Myocyte (in vitro differentiated cells): ENCODE measurements at regions not wholly inside any gene's neighbourhood (a gene's known extent, or its start where the extent isn't known, plus 50 kb on each side); places are given as distances from the start of the nearest gene placed in this dataset.
"Not testable (repeated sequence)": the region's sequence is repeated elsewhere in the genome, so short reads cannot be mapped to it uniquely, and the experiment has no call there.

Experiments
- DNase-seq: peaks from one replicate; pipeline ENCODE4 v3.0.0-alpha.2; 2012; ENCODE audit warnings: low read depth

DNA sequence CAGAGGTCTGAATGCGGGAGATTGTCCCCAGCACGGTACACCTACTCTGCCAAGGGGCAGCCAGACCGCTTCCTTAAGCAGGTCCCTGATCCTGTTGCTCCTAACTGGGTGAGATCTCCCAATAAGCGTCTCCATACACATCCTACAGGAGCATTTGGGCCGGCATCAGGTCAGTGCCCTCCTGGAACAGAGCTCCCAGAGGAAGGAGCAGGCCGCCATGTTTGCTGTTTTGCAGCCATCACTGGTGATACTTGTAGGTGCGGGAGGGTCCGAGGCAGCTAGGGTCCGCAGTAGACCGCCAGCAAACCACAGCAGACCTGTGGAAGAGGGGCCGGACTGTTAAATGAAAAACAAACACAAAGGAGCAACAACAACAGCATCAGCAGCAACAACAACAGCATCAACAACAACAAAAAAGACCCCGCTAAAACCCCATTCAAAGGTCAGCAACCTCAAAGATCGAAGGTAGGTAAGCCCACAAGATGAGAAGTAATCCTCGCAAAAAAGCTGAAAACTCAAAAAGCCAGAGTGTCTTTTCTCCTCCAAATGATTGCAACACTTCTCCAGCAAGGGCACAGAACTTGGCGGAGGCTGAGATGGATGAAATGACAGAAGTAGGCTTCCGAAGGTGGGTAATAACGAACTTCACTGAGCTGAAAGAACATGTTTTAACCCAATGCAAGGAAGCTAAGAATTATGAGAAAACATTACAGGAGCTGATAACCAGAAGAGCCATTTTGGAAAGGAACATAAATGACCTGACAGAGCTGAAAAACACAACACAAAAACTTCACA, 79.0 kb upstream of the CDH7 start:
- DNase-seq, result no peak

DNA sequence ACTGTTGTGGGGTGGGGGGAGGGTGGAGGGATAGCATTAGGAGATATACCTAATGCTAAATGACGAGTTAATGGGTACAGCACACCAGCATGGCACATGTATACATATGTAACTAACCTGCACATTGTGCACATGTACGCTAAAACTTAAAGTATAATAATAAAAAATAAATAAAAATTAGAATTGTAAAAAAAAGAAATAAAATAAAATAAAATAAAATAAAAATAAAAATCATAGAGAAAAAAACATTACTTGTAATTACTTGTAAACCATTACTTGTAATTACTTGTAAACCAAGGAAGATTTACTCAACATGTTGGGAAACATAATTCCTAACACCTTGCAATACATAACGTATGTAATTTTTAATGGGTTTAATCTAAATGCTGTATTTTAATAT, 80.7 kb upstream of the CDH7 start:
- not testable (repeated sequence) for DNase-seq

DNA sequence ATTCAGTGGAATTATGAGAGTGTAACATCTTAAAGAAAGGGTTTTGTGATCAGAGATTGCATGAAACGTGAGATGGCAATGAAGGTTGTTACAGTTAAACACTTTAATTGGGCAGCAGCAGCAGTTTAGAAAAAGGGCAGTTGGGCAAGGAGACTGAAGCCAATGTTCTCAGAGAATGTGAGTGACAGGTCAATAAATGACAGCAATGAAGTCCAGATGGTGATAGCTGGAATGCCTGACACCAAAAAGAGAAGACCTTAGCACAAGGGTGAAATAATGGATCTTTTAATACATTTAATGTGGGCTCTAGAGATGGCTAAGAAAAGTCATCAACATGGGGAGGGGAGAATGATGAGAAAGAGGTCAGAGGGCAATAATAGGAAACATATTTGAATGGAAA, 89.4 kb upstream of the CDH7 start:
- no peak for DNase-seq

DNA sequence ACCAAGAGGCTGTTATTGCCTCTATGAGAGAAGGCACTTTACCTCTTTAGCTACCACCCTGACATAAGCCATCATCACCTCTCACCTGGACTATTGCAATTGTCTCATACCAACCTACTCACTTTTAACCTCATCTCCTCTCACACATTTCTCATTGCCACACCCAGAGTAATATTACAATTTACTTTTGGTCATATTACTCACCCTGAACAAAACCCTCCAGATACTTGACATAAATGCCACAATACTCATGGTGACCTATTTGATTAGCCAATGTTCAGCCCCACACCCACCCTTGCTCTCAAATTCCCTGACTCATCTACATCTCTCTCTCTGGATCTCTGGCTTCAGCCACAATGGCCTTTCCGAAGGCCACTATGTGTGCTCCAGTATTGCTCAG, 90.9 kb upstream of the CDH7 start:
- DNase-seq, result no peak

DNA sequence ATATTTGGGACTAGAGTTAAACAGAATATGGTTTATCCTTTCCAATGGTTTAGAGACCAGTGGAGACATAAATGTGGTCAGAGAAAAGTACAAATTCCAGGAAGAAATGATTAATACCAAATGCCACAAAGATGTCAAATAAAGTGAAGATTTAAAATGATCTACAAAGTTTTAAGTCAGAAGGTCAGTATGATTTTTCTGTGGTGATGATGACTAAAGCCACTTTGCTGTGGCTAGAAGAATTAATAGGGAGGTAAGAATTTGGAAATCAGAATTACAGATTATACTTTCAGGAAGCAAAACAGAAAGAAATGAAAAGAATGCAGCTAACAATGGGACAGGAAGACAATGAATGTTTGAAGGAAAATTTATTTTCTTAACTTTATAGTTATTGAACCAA, 91.5 kb upstream of the CDH7 start:
- no peak for DNase-seq

DNA sequence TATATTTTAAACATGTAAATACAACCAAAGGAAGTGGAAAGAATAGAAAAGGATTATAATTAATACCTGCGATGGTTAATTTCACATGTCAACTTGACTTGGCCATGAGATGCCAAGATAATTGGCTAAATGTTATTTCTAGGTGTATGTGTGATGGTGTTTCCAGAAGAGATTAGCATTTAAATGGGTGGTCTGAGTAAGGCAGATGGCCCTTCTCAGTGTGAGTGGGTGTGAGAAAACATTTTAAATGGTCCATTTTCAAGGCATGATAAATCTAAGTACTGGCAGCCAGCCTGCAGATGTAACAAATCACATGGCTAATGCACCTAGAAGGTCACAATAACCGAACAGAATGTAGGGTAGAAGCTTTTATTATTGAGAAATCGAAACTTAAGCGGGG, 99.6 kb upstream of the CDH7 start:
- no peak for DNase-seq

DNA sequence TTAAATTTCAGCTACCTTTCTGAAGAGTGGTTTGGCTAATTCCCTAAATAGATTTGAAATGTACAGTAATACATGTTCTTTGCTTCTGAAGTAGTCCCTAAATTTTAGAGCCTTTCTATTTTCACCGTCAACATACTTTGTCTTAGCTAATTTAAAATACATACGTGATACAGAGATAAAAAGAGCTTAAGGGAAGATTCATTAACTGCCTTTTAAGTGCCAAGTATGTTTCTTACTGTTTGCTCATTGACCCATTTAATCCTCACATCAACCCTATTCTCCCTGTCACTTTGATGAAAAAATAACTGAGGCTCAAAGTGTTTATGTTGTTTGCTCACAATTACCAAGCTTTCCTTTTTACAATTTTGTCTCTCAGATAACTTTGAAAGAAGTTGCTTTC, 118.6 kb upstream of the CDH7 start:
- DNase-seq, result no peak

DNA sequence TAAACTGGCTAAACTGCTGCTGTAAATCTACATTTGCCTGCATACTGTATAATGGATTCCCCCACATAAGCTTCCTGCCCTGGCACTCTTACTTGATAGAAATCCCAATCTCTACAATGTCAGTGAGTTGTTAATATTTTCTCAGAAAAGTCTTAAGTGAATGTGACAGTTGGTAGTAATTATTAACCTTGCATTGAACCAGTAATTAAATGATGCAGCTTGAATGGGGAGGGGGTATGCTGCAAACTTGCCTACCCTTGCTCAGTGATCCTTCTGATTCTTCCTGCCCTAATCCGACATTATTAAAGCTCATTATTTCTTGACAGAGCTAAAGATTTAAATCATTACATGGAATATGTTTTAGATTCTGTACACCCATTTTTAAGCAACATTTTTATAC, 119.0 kb upstream of the CDH7 start:
- no peak for DNase-seq

DNA sequence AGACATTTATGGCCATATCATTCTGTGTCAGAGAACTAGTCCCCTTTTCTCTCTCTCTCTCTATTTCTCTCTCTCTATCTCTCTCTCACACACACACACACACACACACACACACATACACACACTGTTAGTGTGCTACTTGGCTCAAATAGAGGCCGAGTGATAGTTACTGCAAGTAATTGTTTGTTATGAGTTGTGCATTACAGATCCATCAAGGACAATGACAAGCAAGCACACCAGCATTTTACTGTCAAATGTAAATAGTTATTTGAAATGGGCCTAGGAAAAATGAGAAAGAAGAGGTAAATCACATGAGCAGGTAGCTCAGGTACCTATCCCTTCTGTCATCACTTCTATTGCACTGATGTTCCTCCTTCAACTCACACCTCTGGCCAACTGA, 122.4 kb upstream of the CDH7 start:
- no peak for DNase-seq

DNA sequence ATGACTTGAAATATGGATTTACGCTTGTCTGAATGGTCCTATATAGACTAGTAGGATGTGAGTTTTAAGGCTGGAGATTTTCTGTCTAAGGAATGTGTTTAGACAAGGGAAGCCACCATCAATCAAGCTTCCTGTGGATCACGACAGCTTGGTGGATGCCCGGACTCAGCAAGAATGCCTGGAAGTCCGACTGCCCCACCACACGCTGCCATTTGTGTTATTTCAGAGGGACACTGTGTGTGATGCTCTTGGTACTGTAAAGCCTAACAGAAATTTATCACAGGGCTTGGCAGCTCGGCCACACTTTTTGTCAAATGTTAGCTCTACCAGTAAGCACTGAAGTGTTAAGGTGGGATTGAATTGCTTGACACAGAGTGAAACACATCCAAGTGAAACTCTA, 127.1 kb upstream of the CDH7 start:
- no peak for DNase-seq

DNA sequence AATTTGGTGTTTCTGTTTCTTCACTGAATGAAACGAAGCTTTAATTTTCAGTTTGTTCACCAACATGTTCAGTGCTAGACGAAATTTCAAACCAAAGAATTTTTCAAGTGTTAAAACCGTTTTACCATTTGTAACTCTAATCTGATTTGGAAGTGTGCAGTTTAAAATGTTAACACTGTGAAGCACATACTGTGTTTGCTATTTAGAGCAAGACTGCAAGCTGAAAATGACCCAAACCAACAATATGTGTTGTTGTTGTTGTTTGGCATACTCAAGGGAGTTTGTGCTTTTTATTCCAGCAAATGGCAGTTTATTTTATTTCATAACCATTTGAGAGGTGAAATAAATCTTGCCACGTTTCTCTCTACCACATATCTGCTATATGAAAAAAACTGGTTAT, 128.4 kb upstream of the CDH7 start:
- DNase-seq, result no peak

DNA sequence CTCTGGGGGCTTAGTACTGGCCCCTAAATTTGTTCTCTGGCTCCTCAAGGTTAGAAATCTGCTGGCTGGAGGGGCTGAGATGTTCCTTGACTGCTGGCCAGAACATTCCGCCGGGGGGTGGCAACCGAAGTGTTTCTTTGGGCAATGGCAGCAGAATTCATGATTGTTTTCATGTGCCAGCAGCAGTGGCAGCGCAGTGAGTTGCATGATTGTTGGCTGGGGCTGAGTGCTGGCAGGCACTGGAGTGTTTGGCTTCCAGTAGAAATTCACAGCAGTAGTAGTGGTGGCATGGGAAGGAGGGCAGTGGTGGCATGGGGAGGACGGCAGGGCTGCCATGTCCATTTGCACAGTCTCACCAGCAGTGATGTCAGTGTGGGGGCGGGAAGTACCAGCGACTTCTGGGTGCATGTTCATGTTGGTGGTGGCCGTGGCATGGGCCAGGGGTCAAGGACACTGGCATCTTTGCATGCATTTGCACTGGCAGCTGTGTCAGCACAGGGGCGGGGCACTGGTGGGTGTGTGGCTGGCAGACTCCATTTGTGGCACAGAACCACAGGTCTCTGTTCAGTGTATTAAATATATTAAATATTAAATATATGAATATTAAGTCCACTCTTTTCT, 130.6 kb upstream of the CDH7 start:
- no peak for DNase-seq

DNA sequence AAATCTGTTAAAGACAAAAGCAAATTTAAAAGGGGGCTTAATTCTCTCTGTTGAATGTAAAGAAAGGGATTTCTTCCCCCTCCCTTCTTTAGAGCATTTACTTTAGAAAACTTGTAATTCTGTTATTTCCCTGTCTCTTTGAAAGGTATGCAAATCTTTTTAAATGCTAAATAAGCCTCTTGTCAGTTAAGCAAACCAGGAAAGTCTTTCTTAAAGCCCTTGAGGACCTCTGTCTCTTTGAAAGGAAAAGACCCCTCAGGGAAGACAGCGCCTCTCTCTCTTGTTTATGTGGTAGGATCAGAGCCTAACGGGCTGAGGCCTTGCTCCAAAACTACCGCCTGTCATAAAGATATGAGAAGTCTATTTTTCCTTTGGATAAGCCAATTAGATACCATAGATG, 139.9 kb upstream of the CDH7 start:
- no peak for DNase-seq

DNA sequence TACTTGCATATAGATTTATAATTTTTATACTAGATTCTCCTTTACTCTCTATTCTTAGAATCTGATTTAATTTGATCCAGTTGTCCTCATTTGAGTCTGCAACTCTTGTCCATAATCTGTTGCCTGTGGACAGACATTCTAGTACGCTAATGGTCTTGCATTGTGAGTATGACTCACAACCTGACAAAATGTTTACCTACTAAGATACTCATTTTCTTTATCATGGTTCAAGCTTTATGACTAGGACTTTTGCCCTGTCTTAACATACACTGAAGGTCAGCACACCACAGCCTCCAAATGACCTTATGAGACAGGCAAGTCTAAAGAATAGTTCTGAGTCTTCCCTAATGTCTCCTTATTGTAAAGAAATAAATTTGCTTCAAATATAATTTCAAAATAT, 142.3 kb upstream of the CDH7 start:
- DNase-seq, result no peak

DNA sequence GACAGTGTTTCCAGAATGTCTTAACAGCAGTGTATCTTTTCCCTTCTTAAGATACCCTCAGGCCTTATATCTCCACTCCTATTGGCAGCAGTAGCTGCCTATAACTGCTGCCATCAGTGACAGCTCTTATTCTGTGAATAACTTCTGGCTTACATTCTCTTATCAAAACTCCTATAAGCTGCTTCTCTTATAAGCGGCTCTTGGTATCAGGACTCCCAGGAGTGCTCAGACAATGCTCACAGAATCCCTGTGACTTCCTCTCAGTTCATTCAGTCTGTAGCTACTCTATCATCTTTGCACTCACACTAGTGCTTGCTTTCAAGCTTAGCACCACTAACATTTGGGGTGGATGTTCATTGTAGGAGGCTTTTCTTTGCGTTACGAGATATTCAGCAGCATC, 143.7 kb upstream of the CDH7 start:
- DNase-seq, result no peak

DNA sequence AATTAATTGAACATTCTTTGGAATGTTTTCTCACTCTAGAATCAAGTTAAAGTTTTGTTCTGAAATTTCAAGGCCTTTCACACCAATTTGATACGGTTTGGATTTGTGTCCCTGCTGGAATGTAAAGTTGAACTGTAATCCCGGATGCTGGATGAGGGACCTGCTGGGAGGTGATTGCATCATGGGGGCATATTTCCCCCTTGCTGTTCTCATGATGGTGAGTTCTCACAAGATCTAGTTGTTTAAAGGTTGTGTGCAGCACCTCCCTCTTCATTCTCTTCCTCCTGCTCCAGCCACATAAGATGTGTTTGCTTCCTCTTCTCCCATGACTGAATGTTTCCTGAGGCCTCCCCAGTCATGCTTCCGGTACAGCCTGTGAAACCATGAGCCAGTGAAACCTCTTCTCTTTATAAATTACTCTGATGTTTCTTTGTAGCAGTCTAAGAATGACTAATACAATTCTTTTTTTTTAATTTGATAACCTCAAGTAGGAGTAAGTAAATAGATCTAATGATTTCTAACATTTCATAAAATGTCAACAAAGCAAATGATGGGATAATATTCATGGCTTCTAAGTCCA, 144.2 kb upstream of the CDH7 start:
- no peak for DNase-seq

DNA sequence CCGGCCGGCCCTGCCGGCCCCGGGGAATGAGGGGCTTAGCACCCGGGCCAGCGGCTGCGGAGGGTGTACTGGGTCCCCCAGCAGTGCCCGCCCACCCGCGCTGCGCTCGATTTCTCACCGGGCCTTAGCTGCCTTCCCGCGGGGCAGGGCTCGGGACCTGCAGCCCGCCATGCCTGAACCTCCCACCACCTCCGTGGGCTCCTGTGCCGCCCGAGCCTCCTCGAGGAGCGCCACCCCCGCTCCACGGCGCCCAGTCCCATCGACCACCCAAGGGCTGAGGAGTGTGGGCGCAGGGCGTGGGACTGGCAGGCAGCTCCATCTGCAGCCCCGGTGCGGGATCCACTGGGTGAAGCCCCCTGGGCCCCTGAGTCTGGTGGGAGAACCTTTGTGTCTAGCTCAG, 145.5 kb upstream of the CDH7 start:
- DNase-seq, result not testable (repeated sequence)

DNA sequence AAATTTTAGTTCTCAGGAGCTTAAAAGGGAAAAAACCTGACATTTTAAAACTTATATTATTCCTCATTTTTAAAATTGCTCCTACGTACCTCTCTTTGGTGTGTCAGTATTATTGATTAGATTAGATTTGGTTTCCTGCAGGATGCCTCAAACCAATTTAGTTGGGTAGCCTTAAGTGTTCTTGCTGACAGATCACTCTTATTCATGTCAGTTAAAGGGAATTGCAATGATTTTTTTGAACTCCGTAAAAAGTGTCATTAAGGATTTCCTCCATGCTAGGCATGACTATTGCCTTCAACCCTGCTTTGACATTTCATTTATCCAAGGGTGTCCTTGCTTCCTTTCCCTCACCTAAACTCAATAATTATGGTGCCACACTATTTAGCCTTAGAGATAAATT, 149.0 kb upstream of the CDH7 start:
- no peak for DNase-seq

DNA sequence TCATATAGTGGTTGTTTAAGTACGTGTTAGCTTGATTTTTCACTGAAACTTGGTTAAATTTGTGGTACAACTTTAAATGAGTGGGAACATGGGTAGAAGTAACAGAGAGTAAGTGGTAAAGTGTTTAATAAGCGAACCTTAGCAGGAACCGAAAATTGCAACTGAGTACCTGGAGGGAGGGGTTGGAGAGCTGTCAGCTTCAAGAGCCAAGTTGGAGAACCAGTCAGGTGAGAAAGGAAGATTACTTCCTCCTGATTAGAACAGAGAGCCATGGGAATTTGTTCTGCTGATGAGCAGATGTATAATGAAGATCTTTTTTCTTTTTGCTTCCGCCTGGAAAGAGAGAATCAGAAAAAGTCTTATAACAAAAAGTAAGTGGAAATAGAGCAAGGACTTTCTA, 158.4 kb upstream of the CDH7 start:
- DNase-seq, result no peak

DNA sequence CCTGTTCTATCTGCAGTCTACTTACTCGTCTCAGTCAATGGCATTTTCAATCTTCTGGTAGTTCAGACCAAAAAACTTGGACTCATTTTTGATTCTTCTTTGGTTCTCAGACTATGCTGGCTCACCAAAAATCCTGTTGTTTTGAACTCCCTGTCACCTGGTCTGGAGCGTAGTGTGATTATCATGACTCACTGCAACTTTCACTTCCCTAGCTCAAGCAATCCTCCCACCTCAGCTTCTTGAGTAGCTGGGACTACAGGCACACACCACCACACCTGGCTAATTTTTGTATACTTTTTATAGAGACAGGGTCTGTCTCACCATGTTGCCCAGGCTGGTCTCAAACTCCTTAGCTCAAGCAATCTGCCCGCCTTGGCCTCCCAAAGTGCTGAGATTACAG, 163.3 kb upstream of the CDH7 start:
- DNase-seq, result no peak

DNA sequence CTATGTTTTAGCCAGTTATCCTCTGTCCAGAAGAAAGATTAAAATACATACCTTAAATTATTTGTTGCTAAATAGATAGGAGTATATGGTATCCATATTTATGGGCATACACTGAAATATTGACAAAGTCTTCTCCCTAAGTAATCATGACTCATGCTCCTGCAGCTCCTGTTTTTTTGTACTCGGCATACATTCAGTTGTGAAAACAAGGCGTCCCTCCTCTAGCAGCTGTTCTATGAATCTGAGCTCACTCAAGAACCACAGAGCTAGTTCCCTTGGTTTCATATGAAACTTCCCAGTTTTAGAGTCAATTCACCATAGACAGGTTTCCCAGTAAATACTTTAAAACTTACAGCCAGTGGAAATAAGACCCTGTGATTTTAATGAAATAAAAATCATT, 168.7 kb upstream of the CDH7 start:
- DNase-seq, result not testable (repeated sequence)

DNA sequence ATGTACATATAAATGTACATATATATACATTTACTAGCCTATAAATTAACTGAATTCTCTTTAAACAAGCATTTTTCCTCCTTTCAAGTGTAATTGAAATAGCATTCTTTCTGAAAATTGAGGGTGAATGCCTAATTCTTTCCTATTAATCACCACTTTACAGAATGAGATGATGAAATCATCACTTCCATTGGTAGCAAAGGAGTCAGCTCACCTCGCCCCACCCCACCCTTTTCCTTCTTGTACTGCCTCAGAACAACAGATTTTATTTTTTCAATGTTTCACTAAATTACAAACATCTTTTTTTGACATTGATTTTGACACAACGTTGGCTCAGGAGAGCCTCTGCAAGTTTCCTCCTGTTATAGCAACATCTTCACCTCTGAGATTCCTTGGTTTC, 181.9 kb upstream of the CDH7 start:
- DNase-seq, result no peak

DNA sequence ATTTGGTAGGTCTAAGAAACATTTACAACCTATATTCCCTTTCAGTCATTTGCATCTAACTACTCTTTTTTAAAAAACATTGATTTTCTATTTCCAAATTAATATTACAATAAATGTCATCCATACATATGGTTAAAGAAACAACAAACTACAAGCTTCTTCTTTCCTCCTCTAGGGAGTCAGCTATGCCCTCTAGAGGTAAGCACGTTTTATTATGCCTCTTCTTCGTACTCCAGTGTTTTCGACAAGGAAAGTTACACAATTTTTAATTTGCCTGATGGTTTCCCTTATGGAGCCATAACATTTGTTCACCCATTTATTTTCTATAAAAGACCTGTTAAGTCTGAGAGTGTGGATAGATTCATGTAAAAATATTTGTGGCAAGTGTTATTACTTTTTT, 183.4 kb upstream of the CDH7 start:
- DNase-seq, result no peak
